ENCODE measurements at regions not wholly inside any gene's neighbourhood (a gene's known extent, or its start where the extent isn't known, plus 50 kb on each side); places are given as distances from the start of the nearest gene placed in this dataset.

DNA sequence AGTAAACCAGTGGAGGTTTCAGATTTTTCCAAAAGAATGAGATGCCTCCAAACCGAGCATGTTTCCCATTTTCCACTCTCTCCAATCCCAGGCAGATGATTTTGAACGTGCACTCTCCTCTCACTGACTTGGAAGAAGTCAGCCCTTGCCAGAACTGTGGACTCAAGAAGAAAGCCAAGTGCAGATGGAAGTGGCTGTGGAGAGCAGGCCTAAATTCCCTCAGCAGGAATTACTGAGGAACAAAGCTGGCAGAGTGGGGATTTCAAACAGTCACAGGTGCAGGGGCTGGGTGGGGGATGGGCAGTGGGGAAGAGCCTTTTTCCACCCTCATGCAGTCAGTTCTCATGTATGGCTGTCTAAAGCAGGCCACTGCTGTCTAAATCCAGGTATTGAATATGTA, 55.3 kb downstream of the PABIR2 start:
- ChIA-PET POLR2A (no interaction called here), CTCF (no interaction called here)
- Histone ChIP-seq H3K9me2 (no peaks in the 10 kb centered on the region), H3K27ac (ENCODE audit: low read depth in 2 of 2, low read length in 1 of 2) (no peak overlapping the region), H2AFZ (ENCODE audit: low read depth) (no peak overlapping the region), H3K9ac (no peak overlapping the region), H3F3A (replicated peaks; ENCODE audit: insufficient read depth) (no peaks in the 10 kb centered on the region), H3K79me2 (ENCODE audit: insufficient read depth) (no peaks in the 10 kb centered on the region), H4K20me1 (ENCODE audit: insufficient read depth) (no peaks in the 10 kb centered on the region), H3K4me3 (ENCODE audit: low read depth in 2 of 2, low read length in 1 of 2) (no peak overlapping the region), H3K4me2 (no peak overlapping the region), H3K27me3 (ENCODE audit: insufficient read depth) (no peaks in the 10 kb centered on the region), H3K4me1 (ENCODE audit: control insufficient read depth in 1 of 2, insufficient read depth in 2 of 2, low read depth in 1 of 2, low read length in 1 of 2) (no peaks in the 10 kb centered on the region; a peak in 1 of 4 replicates), H3K9me3 (no peaks in the 10 kb centered on the region), H3K36me3 (replicated peaks in 1 of 2; ENCODE audit: control insufficient read depth in 1 of 2, insufficient read depth in 2 of 2, low read length in 1 of 2) (no peaks in the 10 kb centered on the region)
- no peak for DNase-seq
- TF ChIP-seq TAF1 (IDR thresholded peaks at IDR 0.05; ENCODE audit: borderline replicate concordance, low read depth, low read length) (no peak), TEAD4 (IDR thresholded peaks at IDR 0.05; ENCODE audit: borderline replicate concordance, insufficient read depth) (no peak), EP300 (IDR thresholded peaks at IDR 0.05; ENCODE audit: borderline replicate concordance in 1 of 2, low read depth in 1 of 2, low read length in 1 of 2) (no peak), JUND (IDR thresholded peaks at IDR 0.05) (no peak), RCOR1 (IDR thresholded peaks at IDR 0.05; ENCODE audit: low read length) (no peak), PBX3 (IDR thresholded peaks at IDR 0.05) (no peak), RFX5 (IDR thresholded peaks at IDR 0.05; ENCODE audit: low read length) (no peak), SIN3A (IDR thresholded peaks at IDR 0.05; ENCODE audit: borderline replicate concordance, low read depth, low read length) (no peak), RXRA (IDR thresholded peaks at IDR 0.05; ENCODE audit: borderline replicate concordance, low read depth) (no peak), TCF12 (IDR thresholded peaks at IDR 0.05) (no peak), CHD2 (IDR thresholded peaks at IDR 0.05; ENCODE audit: low read length, partially characterized antibody) (no peak), POLR2AphosphoS5 (IDR thresholded peaks at IDR 0.05; ENCODE audit: low read depth, low read length) (no peak), GABPA (IDR thresholded peaks at IDR 0.05; ENCODE audit: low read depth) (no peak), NRF1 (IDR thresholded peaks at IDR 0.05; ENCODE audit: low read depth, low read length) (no peak), USF1 (IDR thresholded peaks at IDR 0.05; ENCODE audit: borderline replicate concordance, low read depth) (no peak), IRF3 (IDR thresholded peaks at IDR 0.05; ENCODE audit: low read depth, low read length) (no peak)
- TF ChIP-seq, protein P1, sequence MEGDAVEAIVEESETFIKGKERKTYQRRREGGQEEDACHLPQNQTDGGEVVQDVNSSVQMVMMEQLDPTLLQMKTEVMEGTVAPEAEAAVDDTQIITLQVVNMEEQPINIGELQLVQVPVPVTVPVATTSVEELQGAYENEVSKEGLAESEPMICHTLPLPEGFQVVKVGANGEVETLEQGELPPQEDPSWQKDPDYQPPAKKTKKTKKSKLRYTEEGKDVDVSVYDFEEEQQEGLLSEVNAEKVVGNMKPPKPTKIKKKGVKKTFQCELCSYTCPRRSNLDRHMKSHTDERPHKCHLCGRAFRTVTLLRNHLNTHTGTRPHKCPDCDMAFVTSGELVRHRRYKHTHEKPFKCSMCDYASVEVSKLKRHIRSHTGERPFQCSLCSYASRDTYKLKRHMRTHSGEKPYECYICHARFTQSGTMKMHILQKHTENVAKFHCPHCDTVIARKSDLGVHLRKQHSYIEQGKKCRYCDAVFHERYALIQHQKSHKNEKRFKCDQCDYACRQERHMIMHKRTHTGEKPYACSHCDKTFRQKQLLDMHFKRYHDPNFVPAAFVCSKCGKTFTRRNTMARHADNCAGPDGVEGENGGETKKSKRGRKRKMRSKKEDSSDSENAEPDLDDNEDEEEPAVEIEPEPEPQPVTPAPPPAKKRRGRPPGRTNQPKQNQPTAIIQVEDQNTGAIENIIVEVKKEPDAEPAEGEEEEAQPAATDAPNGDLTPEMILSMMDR (IDR thresholded peaks at IDR 0.05): no peak
- TF ChIP-seq, protein P2, sequence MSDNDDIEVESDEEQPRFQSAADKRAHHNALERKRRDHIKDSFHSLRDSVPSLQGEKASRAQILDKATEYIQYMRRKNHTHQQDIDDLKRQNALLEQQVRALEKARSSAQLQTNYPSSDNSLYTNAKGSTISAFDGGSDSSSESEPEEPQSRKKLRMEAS (IDR thresholded peaks at IDR 0.05; ENCODE audit: low read depth): no peak
- 42% methylated on average over 2 of the region's 2 CpGs for WGBS (ENCODE audit: low lambda C conversion rate)

All from SK-N-SH (cell line).